GM10266 (cell line): ENCODE measurements at regions not wholly inside any gene's neighbourhood (a gene's known extent, or its start where the extent isn't known, plus 50 kb on each side); places are given as distances from the start of the nearest gene placed in this dataset.

Experiments used
- DNase-seq: peaks from one replicate; pipeline ENCODE4 v3.0.0; 2012; ENCODE audit errors: extremely low spot score
- TF ChIP-seq, protein P1 (sequence below): IDR thresholded peaks from 2 replicates; pipeline ENCODE4 v1.5.1; 2012; ENCODE audit warnings: mild to moderate bottlenecking, low read depth; ENCODE audit not compliant: control insufficient read depth, insufficient read depth; ENCODE audit errors: missing control alignments

- DNase-seq, result no peak
- TF ChIP-seq, protein P1, sequence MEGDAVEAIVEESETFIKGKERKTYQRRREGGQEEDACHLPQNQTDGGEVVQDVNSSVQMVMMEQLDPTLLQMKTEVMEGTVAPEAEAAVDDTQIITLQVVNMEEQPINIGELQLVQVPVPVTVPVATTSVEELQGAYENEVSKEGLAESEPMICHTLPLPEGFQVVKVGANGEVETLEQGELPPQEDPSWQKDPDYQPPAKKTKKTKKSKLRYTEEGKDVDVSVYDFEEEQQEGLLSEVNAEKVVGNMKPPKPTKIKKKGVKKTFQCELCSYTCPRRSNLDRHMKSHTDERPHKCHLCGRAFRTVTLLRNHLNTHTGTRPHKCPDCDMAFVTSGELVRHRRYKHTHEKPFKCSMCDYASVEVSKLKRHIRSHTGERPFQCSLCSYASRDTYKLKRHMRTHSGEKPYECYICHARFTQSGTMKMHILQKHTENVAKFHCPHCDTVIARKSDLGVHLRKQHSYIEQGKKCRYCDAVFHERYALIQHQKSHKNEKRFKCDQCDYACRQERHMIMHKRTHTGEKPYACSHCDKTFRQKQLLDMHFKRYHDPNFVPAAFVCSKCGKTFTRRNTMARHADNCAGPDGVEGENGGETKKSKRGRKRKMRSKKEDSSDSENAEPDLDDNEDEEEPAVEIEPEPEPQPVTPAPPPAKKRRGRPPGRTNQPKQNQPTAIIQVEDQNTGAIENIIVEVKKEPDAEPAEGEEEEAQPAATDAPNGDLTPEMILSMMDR, result no peak
These were observed 235.2 kb upstream of the ANKRD50 start for GRCh38 chr4:124947622-124948265.

DNA sequence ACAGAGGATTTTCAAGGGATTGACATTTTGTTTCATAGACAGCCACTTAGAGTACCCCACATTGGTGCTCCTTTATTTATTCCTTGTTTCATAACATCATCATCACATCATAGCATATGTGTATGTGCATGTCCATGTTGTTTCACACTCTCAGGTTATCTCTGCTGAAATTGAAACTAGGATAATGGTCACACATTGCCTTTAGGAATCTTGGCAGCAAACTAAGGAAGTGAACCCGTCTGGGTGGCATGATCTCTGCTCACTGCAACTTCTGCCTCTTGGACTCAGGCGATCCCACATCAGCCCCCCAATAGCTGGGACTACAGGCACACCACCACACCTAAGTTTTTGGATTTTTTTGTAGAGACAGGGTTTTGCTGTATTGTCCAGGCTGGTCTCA is 234.2 kb upstream of the ANKRD50 start:
- TF ChIP-seq, protein P1, result no peak
- DNase-seq, result no peak

DNA sequence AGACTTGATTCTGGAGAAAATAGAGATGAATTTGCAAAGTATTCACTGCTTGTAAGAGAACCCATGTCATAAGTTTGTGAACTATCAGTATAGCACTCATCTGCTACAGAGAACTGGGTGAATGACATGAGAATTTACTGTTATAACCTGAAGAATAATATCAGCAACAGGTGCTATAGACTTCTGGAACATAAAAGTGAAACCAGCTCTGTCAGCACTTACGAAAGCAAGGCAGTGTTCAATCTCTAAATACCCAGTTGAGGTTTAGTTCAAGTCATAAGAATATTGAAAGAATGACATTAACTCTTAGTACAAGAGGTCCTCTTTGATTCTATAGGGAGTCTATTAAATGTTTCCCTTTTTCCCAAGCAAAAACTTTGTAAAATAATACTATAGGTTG is 232.9 kb upstream of the ANKRD50 start:
- DNase-seq, result no peak
- TF ChIP-seq, protein P1, result no peak

GRCh38 chr4:124943938-124944337 is 231.4 kb upstream of the ANKRD50 start:
- TF ChIP-seq, protein P1, result no peak
- DNase-seq, result no peak

DNA sequence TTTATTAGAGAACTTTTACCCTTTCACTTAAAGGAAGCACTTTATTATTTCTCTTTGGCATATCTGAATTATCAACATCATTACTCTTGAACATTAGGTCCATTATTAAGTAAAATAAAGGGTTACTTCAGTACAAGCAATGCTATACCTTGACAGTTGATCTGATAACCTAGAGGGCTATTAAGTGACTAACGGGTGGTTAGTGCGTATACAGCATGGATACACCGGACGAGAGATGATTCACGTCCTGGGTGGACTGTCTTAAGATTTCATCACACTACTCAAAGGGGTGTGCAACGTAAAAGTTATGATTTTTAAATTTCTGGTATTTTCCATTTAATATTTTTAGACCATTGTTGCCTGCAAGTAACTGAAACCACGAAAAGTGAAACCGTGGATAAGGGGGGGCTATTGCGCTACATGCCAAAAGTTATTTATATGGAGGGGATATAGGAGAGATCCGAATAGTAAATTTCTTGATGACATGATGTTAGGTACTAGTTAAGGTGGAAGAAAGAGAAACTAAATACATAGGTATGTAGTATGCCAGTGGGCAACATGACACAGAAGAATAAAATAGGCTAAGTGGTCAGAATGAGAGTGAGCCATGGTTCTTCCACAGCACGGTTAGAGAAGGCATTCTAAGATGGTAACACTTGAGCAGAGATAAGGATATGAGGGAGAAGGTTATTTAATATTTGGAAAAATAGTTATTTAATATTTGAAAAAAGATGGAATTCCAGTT is 230.8 kb upstream of the ANKRD50 start:
- TF ChIP-seq, protein P1, result no peak
- DNase-seq, result no peak

- TF ChIP-seq, protein P1, result no peak
These were observed 228.7 kb upstream of the ANKRD50 start for GRCh38 chr4:124941267-124941666.

GRCh38 chr4:124940387-124940786 is 227.9 kb upstream of the ANKRD50 start:
- DNase-seq, result no peak

More at GRCh38 chr4:124941267-124941666, 228.7 kb upstream of the ANKRD50 start:
- DNase-seq, result no peak

More at GRCh38 chr4:124940387-124940786, 227.9 kb upstream of the ANKRD50 start:
- TF ChIP-seq, protein P1, result no peak
